HEK293 (cell line): ENCODE measurements at regions not wholly inside any gene's neighbourhood (a gene's known extent, or its start where the extent isn't known, plus 50 kb on each side); places are given as distances from the start of the nearest gene placed in this dataset.

Experiments used
- CTCF ChIA-PET: fragments of 350-600 bp; formaldehyde crosslinking; extraction: SDS; loops from one replicate; lab custom pipeline; 2021; ENCODE audit warnings: antibody characterized with exemption; lab: Yijun Ruan, JAX
- POLR2A ChIA-PET: fragments of 300-600 bp; formaldehyde crosslinking; extraction: SDS; loops from one replicate; lab custom pipeline; 2020; ENCODE audit warnings: antibody characterized with exemption, inconsistent platforms; lab: Yijun Ruan, JAX
- H3K27ac ChIP-seq: fragments of 200-500 bp; sonication (Bioruptor generic); 2 replicates; pipeline ENCODE4 v1.5.1; 2014; ENCODE audit warnings: low read depth, low read length, control low read depth, inconsistent platforms; ENCODE audit errors: extremely low read depth
- H3K36me3 ChIP-seq, 2 experiments: fragments of 200-500 bp in 1 of 2; sonication (Bioruptor generic) in 1 of 2; 1 replicate in 1 of 2; 2 replicates in 1 of 2; pipeline ENCODE4 v1.5.1; 2014 to 2017; ENCODE audit warnings: inconsistent platforms in 2 of 2, low read length in 2 of 2; ENCODE audit not compliant: control insufficient read depth in 2 of 2, insufficient read depth in 1 of 2
- H3K4me1 ChIP-seq: fragments of 200-500 bp; sonication (Bioruptor generic); 2 replicates; pipeline ENCODE4 v1.5.1; 2014; ENCODE audit warnings: mild to moderate bottlenecking, low read length, inconsistent platforms; ENCODE audit not compliant: control insufficient read depth, insufficient read depth
- H3K4me3 ChIP-seq: 2 replicates; pipeline ENCODE4 v1.5.1; 2011; ENCODE audit warnings: low read depth, mild to moderate bottlenecking, control low read depth, low read length, moderate library complexity
- H3K9me3 ChIP-seq: fragments of 200-500 bp; sonication (Bioruptor generic); 2 replicates; pipeline ENCODE4 v1.5.1; 2014; ENCODE audit warnings: low read depth, low read length, inconsistent platforms; ENCODE audit not compliant: control insufficient read depth, insufficient read depth
- AEBP2 ChIP-seq: fragments of 450-650 bp; formaldehyde crosslinking; IDR thresholded peaks from 2 replicates; pipeline ENCODE4 v1.5.1; 2016; ENCODE audit warnings: missing biosample characterization, missing genetic modification characterization, borderline replicate concordance
- BCL6B ChIP-seq: fragments of 450-650 bp; formaldehyde crosslinking; IDR thresholded peaks from 2 replicates; pipeline ENCODE4 v1.5.1; 2017; ENCODE audit warnings: missing biosample characterization, missing genetic modification characterization
- EGR2 ChIP-seq: fragments of 450-650 bp; formaldehyde crosslinking; IDR thresholded peaks from 2 replicates; pipeline ENCODE4 v1.5.1; 2016; ENCODE audit warnings: low read depth, missing biosample characterization, missing genetic modification characterization
- FEZF1 ChIP-seq: fragments of 450-650 bp; formaldehyde crosslinking; IDR thresholded peaks from 2 replicates; pipeline ENCODE4 v1.5.1; 2016; ENCODE audit warnings: missing biosample characterization, missing genetic modification characterization
- KLF8 ChIP-seq: fragments of 450-650 bp; formaldehyde crosslinking; IDR thresholded peaks from 2 replicates; pipeline ENCODE4 v1.5.1; 2016; ENCODE audit warnings: missing biosample characterization, missing genetic modification characterization
- MZF1 ChIP-seq: fragments of 450-650 bp; formaldehyde crosslinking; IDR thresholded peaks from 2 replicates; pipeline ENCODE4 v1.5.1; 2017; ENCODE audit warnings: missing biosample characterization, missing genetic modification characterization, borderline replicate concordance
- OSR2 ChIP-seq: fragments of 450-650 bp; formaldehyde crosslinking; IDR thresholded peaks from 2 replicates; pipeline ENCODE4 v1.5.1; 2016; ENCODE audit warnings: missing biosample characterization, missing genetic modification characterization
- PRDM4 ChIP-seq: fragments of 450-650 bp; formaldehyde crosslinking; IDR thresholded peaks from 2 replicates; pipeline ENCODE4 v1.5.1; 2017; ENCODE audit warnings: missing biosample characterization, missing genetic modification characterization
- RBAK ChIP-seq: fragments of 450-650 bp; formaldehyde crosslinking; IDR thresholded peaks from 2 replicates; pipeline ENCODE4 v1.5.1; 2016; ENCODE audit warnings: missing biosample characterization, missing genetic modification characterization
- SP7 ChIP-seq: fragments of 450-650 bp; formaldehyde crosslinking; IDR thresholded peaks from 2 replicates; pipeline ENCODE4 v1.5.1; 2016; ENCODE audit warnings: missing biosample characterization, missing genetic modification characterization
- ZNF10 ChIP-seq: fragments of 450-650 bp; formaldehyde crosslinking; IDR thresholded peaks from 2 replicates; pipeline ENCODE4 v1.5.1; 2017; ENCODE audit warnings: missing biosample characterization, missing genetic modification characterization
- ZNF23 ChIP-seq: fragments of 450-650 bp; formaldehyde crosslinking; IDR thresholded peaks from 2 replicates; pipeline ENCODE4 v1.5.1; 2016; ENCODE audit warnings: missing biosample characterization, missing genetic modification characterization, borderline replicate concordance
- ZNF324 ChIP-seq: fragments of 450-650 bp; formaldehyde crosslinking; IDR thresholded peaks from 2 replicates; pipeline ENCODE4 v1.5.1; 2016; ENCODE audit warnings: missing biosample characterization, missing genetic modification characterization
- ZNF398 ChIP-seq: fragments of 450-650 bp; formaldehyde crosslinking; IDR thresholded peaks from 2 replicates; pipeline ENCODE4 v1.5.1; 2017; ENCODE audit warnings: missing biosample characterization, missing genetic modification characterization
- ZNF544 ChIP-seq: fragments of 450-650 bp; formaldehyde crosslinking; IDR thresholded peaks from 2 replicates; pipeline ENCODE4 v1.5.0; 2017; ENCODE audit warnings: missing biosample characterization, missing genetic modification characterization
- ZNF692 ChIP-seq: fragments of 450-650 bp; formaldehyde crosslinking; IDR thresholded peaks from 2 replicates; pipeline ENCODE4 v1.5.1; 2016; ENCODE audit warnings: missing biosample characterization, missing genetic modification characterization
- ZNF76 ChIP-seq: fragments of 450-650 bp; formaldehyde crosslinking; IDR thresholded peaks from 2 replicates; pipeline ENCODE4; 2016; ENCODE audit warnings: low read depth, missing biosample characterization, missing genetic modification characterization, borderline replicate concordance
- ZNF776 ChIP-seq: fragments of 450-650 bp; formaldehyde crosslinking; IDR thresholded peaks from 2 replicates; pipeline ENCODE4 v1.5.0; 2017; ENCODE audit warnings: missing biosample characterization, missing genetic modification characterization, borderline replicate concordance
- ZXDB ChIP-seq: fragments of 450-650 bp; formaldehyde crosslinking; IDR thresholded peaks from 2 replicates; pipeline ENCODE4 v1.5.1; 2016; ENCODE audit warnings: missing biosample characterization, missing genetic modification characterization
- TF ChIP-seq, protein P1 (sequence below): fragments of 450-650 bp; formaldehyde crosslinking; IDR thresholded peaks from 2 replicates; pipeline ENCODE4 v1.5.0; 2017; ENCODE audit warnings: missing biosample characterization, missing genetic modification characterization, borderline replicate concordance

DNA sequence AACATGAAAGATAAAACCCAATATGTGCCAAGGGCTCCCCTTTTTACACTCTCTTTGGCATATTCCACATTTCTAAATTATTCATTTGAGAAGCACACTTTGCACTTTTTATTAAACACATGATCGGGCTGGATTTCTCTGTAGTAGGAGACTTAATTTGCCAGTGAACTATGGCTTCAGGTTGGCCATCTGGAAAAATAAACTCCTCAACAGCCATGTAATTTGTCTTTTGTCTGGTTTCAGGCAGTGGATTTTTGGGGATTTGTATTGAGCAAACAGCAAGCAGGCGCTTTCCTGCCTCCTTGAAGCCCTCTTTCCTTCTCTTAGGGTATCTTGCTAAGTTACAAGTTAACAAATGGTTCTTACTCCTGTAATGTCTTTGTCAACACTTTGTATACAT, 73.0 kb upstream of the DMRTA1 start:
- Histone ChIP-seq H3K36me3 (no peaks in the 10 kb centered on the region), H3K4me1 (no peaks in the 10 kb centered on the region), H3K4me3 (no peak overlapping the region), H3K9me3 (no peaks in the 10 kb centered on the region)
- ChIA-PET POLR2A (no interaction called here), CTCF (no interaction called here)
- no peak for TF ChIP-seq BCL6B
- no peak for TF ChIP-seq AEBP2 (tag by site-specific recombination)
- TF ChIP-seq, all 188 proteins: peak for 0
- H3K27ac ChIP-seq, result no peak overlapping the region

- no peaks in the 10 kb centered on the region for H3K9me3 ChIP-seq
- ChIA-PET CTCF (no interaction called here), POLR2A (no interaction called here)
- no peak overlapping the region for H3K27ac ChIP-seq
- H3K36me3 ChIP-seq, result no peaks in the 10 kb centered on the region
- H3K4me1 ChIP-seq, result peaks cover 1% of the 10 kb centered on the region
- H3K4me3 ChIP-seq, result no peak overlapping the region
- TF ChIP-seq EGR2, result peak; percentile 35
- no peak for TF ChIP-seq ZNF76 (tag by site-specific recombination)
- no peak for TF ChIP-seq ZNF324 (tag by site-specific recombination)
Measured at GRCh38 chr9:22374051-22374450, 72.6 kb upstream of the DMRTA1 start.

DNA sequence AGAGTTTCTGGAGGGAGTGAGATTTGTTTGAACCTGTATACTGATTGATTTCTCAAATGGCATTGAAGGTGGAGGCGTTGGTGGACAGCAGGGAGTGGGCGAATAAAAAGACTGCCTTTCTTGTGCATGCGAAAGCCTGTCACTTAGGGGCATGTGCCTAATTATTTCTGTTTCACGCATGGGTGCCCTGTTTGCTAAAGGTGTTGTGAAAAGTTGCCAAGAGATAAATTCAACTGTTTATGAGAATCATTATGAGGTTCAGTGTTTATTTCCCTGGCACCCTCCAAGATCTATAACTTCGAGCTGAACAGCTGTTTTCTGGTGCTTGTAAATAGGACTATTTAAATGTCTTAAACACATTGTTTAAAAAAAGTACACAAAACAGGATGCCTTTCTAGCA, 67.4 kb upstream of the DMRTA1 start:
- CTCF ChIA-PET, result no interaction called here
- Histone ChIP-seq H3K4me1 (peaks cover 12% of the 10 kb centered on the region), H3K36me3 (no peaks in the 10 kb centered on the region), H3K4me3 (no peak overlapping the region), H3K27ac (no peak overlapping the region), H3K9me3 (no peaks in the 10 kb centered on the region)
- POLR2A ChIA-PET, result no interaction called here
- TF ChIP-seq, protein P1, sequence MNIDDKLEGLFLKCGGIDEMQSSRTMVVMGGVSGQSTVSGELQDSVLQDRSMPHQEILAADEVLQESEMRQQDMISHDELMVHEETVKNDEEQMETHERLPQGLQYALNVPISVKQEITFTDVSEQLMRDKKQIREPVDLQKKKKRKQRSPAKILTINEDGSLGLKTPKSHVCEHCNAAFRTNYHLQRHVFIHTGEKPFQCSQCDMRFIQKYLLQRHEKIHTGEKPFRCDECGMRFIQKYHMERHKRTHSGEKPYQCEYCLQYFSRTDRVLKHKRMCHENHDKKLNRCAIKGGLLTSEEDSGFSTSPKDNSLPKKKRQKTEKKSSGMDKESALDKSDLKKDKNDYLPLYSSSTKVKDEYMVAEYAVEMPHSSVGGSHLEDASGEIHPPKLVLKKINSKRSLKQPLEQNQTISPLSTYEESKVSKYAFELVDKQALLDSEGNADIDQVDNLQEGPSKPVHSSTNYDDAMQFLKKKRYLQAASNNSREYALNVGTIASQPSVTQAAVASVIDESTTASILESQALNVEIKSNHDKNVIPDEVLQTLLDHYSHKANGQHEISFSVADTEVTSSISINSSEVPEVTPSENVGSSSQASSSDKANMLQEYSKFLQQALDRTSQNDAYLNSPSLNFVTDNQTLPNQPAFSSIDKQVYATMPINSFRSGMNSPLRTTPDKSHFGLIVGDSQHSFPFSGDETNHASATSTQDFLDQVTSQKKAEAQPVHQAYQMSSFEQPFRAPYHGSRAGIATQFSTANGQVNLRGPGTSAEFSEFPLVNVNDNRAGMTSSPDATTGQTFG, result no peak
- TF ChIP-seq ZXDB (0 out of 2 replicates have a peak, but pooled peaks have one; percentile 26), PRDM4 (tag by site-specific recombination) (peak; percentile 43; the same call in 1 of the 2 replicates), EGR2 (peak; percentile 72; the same call in 1 of the 2 replicates), ZNF692 (tag by site-specific recombination) (0 out of 2 replicates have a peak, but pooled peaks have one; percentile 24), ZNF10 (tag by site-specific recombination) (no peak), ZNF398 (tag by site-specific recombination) (no peak), FEZF1 (tag by site-specific recombination) (peak; percentile 89), ZNF23 (tag by site-specific recombination) (no peak), ZNF776 (tag by site-specific recombination) (no peak), SP7 (tag by site-specific recombination) (0 out of 2 replicates have a peak, but pooled peaks have one; percentile 89), RBAK (tag by site-specific recombination) (no peak), ZNF544 (tag by site-specific recombination) (no peak), KLF8 (tag by site-specific recombination) (peak; percentile 63), MZF1 (tag by site-specific recombination) (peak; percentile 13; the same call in 1 of the 2 replicates), OSR2 (tag by site-specific recombination) (peak; percentile 57)
